Thyroid gland (tissue), 4 donors: ENCODE measurements at regions not wholly inside any gene's neighbourhood (a gene's known extent, or its start where the extent isn't known, plus 50 kb on each side); places are given as distances from the start of the nearest gene placed in this dataset.
"Not testable (repeated sequence)": the region's sequence is repeated elsewhere in the genome, so short reads cannot be mapped to it uniquely, and the experiment has no call there.

Experiments used
- POLR2A ChIP-seq, 2 donors: fragments of 450-650 bp; IDR thresholded peaks; one replicate each; pipeline ENCODE4 v1.6.1; 2017; ENCODE audit warnings: antibody characterized with exemption in 2 of 2, mild to moderate bottlenecking in 2 of 2, moderate library complexity in 1 of 2
- TF ChIP-seq, protein P1 (sequence below), 6 experiments: fragments of 200-600 bp in 3 of 6; fragments of 450-650 bp in 3 of 6; sonication (generic) in 3 of 6; IDR thresholded peaks; one replicate each; pipeline ENCODE4 v1.5.1; 2016 to 2019; ENCODE audit warnings: antibody characterized with exemption in 6 of 6, mild to moderate bottlenecking in 2 of 6, inconsistent platforms in 1 of 6, moderate library complexity in 1 of 6

GRCh38 chr6:61107914-61108313 is 1178.1 kb downstream of the KHDRBS2 start:
- not testable (repeated sequence) for TF ChIP-seq POLR2A (IDR thresholded peaks at IDR 0.05)
- TF ChIP-seq, protein P1, sequence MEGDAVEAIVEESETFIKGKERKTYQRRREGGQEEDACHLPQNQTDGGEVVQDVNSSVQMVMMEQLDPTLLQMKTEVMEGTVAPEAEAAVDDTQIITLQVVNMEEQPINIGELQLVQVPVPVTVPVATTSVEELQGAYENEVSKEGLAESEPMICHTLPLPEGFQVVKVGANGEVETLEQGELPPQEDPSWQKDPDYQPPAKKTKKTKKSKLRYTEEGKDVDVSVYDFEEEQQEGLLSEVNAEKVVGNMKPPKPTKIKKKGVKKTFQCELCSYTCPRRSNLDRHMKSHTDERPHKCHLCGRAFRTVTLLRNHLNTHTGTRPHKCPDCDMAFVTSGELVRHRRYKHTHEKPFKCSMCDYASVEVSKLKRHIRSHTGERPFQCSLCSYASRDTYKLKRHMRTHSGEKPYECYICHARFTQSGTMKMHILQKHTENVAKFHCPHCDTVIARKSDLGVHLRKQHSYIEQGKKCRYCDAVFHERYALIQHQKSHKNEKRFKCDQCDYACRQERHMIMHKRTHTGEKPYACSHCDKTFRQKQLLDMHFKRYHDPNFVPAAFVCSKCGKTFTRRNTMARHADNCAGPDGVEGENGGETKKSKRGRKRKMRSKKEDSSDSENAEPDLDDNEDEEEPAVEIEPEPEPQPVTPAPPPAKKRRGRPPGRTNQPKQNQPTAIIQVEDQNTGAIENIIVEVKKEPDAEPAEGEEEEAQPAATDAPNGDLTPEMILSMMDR (IDR thresholded peaks at IDR 0.05): not testable (repeated sequence)
